DND-41 (cell line): ENCODE measurements at regions not wholly inside any gene's neighbourhood (a gene's known extent, or its start where the extent isn't known, plus 50 kb on each side); places are given as distances from the start of the nearest gene placed in this dataset.
"Not testable (repeated sequence)": the region's sequence is repeated elsewhere in the genome, so short reads cannot be mapped to it uniquely, and the experiment has no call there.

Source experiments
- EZH2 ChIP-seq: IDR thresholded peaks from 3 replicates; pipeline ENCODE4 v1.6.1; 2012; ENCODE audit warnings: borderline replicate concordance, low read depth, mild to moderate bottlenecking, moderate library complexity, low read length, inconsistent platforms; ENCODE audit not compliant: severe bottlenecking
- TF ChIP-seq, protein P1 (sequence below): IDR thresholded peaks from 2 replicates; pipeline ENCODE4 v1.5.1; 2012; ENCODE audit warnings: borderline replicate concordance, low read length, moderate library complexity, mild to moderate bottlenecking; ENCODE audit not compliant: poor library complexity, severe bottlenecking; ENCODE audit errors: extremely low read depth

GRCh38 chr14:41214978-41215377, 391.7 kb upstream of the LRFN5 start:
- TF ChIP-seq, protein P1, sequence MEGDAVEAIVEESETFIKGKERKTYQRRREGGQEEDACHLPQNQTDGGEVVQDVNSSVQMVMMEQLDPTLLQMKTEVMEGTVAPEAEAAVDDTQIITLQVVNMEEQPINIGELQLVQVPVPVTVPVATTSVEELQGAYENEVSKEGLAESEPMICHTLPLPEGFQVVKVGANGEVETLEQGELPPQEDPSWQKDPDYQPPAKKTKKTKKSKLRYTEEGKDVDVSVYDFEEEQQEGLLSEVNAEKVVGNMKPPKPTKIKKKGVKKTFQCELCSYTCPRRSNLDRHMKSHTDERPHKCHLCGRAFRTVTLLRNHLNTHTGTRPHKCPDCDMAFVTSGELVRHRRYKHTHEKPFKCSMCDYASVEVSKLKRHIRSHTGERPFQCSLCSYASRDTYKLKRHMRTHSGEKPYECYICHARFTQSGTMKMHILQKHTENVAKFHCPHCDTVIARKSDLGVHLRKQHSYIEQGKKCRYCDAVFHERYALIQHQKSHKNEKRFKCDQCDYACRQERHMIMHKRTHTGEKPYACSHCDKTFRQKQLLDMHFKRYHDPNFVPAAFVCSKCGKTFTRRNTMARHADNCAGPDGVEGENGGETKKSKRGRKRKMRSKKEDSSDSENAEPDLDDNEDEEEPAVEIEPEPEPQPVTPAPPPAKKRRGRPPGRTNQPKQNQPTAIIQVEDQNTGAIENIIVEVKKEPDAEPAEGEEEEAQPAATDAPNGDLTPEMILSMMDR: not testable (repeated sequence)
- not testable (repeated sequence) for TF ChIP-seq EZH2
